Ascending aorta (tissue), 2 donors: ENCODE measurements at regions not wholly inside any gene's neighbourhood (a gene's known extent, or its start where the extent isn't known, plus 50 kb on each side); places are given as distances from the start of the nearest gene placed in this dataset.

Experiments
- DNase-seq, 2 donors: peaks; one replicate each; pipeline ENCODE4 v3.0.0-alpha.2; 2019; ENCODE audit warnings: low spot score in 2 of 2
- H3K27ac ChIP-seq, 2 donors: fragments of 200-600 bp; sonication (generic); one replicate each; pipeline ENCODE4 v1.5.1; 2016 to 2017; ENCODE audit warnings: mild to moderate bottlenecking in 1 of 2
- H3K27me3 ChIP-seq: fragments of 200-600 bp; sonication (generic); one replicate; pipeline ENCODE4 v1.5.1; 2017
- H3K36me3 ChIP-seq, 2 donors: fragments of 200-600 bp; sonication (generic); one replicate each; pipeline ENCODE4 v1.5.1; 2016
- H3K4me1 ChIP-seq, 2 donors: fragments of 200-600 bp; sonication (generic); one replicate each; pipeline ENCODE4 v1.5.1; 2016 to 2017; ENCODE audit warnings: mild to moderate bottlenecking in 1 of 2
- H3K4me3 ChIP-seq, 2 donors: fragments of 200-600 bp; sonication (generic); one replicate each; pipeline ENCODE4 v1.5.1; 2016 to 2017; ENCODE audit warnings: mild to moderate bottlenecking in 1 of 2
- H3K9me3 ChIP-seq, 2 donors: fragments of 200-600 bp; sonication (generic); one replicate each; pipeline ENCODE4 v1.5.1; 2016
- CTCF ChIP-seq, 3 experiments: fragments of 200-600 bp in 2 of 3; fragments of 450-650 bp in 1 of 3; sonication (generic) in 2 of 3; IDR thresholded peaks; one replicate each; pipeline ENCODE4 v1.5.1; 2016 to 2019; ENCODE audit warnings: antibody characterized with exemption in 3 of 3, mild to moderate bottlenecking in 1 of 3, moderate library complexity in 1 of 3
- intact Hi-C: fragments of 100-400 bp; cut with DNase I; formaldehyde crosslinking; loops from one replicate; pipeline ENCODE4 v1.15.1; 2023

GRCh38 chr1:234538062-234538731, 59.2 kb upstream of the TARBP1 start:
- DNase-seq: no peak
- no peak overlapping the region for H3K4me3 ChIP-seq
- H3K9me3 ChIP-seq: no peaks in the 10 kb centered on the region
- peaks cover 35 to 73% of the 10 kb centered on the region in 2 donors for H3K4me1 ChIP-seq
- H3K27ac ChIP-seq: peak overlapping the region; percentile 95 to 99
- no peaks in the 10 kb centered on the region for H3K27me3 ChIP-seq
- intact Hi-C loops: no loop called here
- no peaks in the 10 kb centered on the region for H3K36me3 ChIP-seq
- TF ChIP-seq CTCF (IDR thresholded peaks at IDR 0.05): no peak

- Histone ChIP-seq H3K4me1 (peaks cover 39 to 79% of the 10 kb centered on the region in 2 donors), H3K27ac (peak overlapping the region; percentile 95 to 99), H3K4me3 (no peak overlapping the region), H3K27me3 (no peaks in the 10 kb centered on the region), H3K9me3 (no peaks in the 10 kb centered on the region), H3K36me3 (no peaks in the 10 kb centered on the region)
- TF ChIP-seq CTCF (IDR thresholded peaks at IDR 0.05): no peak
- DNase-seq: no peak
- intact Hi-C loops: no loop called here
Measured at GRCh38 chr1:234537236-234537635, 58.3 kb upstream of the TARBP1 start.

GRCh38 chr1:234536741-234537140, 57.8 kb upstream of the TARBP1 start:
- no peak for TF ChIP-seq CTCF (IDR thresholded peaks at IDR 0.05)
- Histone ChIP-seq H3K4me1 (peaks cover 43 to 79% of the 10 kb centered on the region in 2 donors), H3K4me3 (no peak overlapping the region), H3K27me3 (no peaks in the 10 kb centered on the region), H3K36me3 (no peaks in the 10 kb centered on the region), H3K27ac (peak overlapping the region; percentile 95 to 99), H3K9me3 (no peaks in the 10 kb centered on the region)
- intact Hi-C loops: no loop called here
- DNase-seq: no peak

- Histone ChIP-seq H3K27me3 (no peaks in the 10 kb centered on the region), H3K36me3 (no peaks in the 10 kb centered on the region), H3K4me1 (peaks cover 43 to 84% of the 10 kb centered on the region in 2 donors), H3K27ac (peak overlapping the region; percentile 95 to 99), H3K9me3 (no peaks in the 10 kb centered on the region), H3K4me3 (no peak overlapping the region)
- TF ChIP-seq CTCF (IDR thresholded peaks at IDR 0.05): no peak
- peak; percentile 58 to 85 for DNase-seq
- intact Hi-C loops: loop anchor here (1.0 to 2.0 kb wide), 3 partner anchors 47 to 539 kb away; no protein-coding TSS in a partner anchor
Measured at GRCh38 chr1:234535763-234536515, 57.0 kb upstream of the TARBP1 start.

- DNase-seq: peak in 1 of 2 donors; percentile 52
- Histone ChIP-seq H3K36me3 (no peaks in the 10 kb centered on the region), H3K27ac (peak overlapping the region; percentile 95 to 99), H3K27me3 (no peaks in the 10 kb centered on the region), H3K9me3 (no peaks in the 10 kb centered on the region), H3K4me1 (peaks cover 43 to 91% of the 10 kb centered on the region in 2 donors), H3K4me3 (no peak overlapping the region)
- intact Hi-C loops: loop anchor here (1.0 to 2.0 kb wide), 3 partner anchors 48 to 540 kb away; no protein-coding TSS in a partner anchor
- no peak for TF ChIP-seq CTCF (IDR thresholded peaks at IDR 0.05)
Measured at GRCh38 chr1:234535218-234535617, 56.2 kb upstream of the TARBP1 start.
